NCI-H1930 (cell line): ENCODE measurements at regions not wholly inside any gene's neighbourhood (a gene's known extent, or its start where the extent isn't known, plus 50 kb on each side); places are given as distances from the start of the nearest gene placed in this dataset.

Source experiments
- DNase-seq, 2 experiments: peaks; one replicate each; lab custom pipeline; 2025; lab: John Stamatoyannopoulos, UW

GRCh38 chr7:88700725-88701124 lies 58.8 kb upstream of the ZNF804B start:
- DNase-seq, result no peak

- DNase-seq, result no peak
These were observed 65.3 kb upstream of the ZNF804B start for GRCh38 chr7:88694207-88694606.

DNA sequence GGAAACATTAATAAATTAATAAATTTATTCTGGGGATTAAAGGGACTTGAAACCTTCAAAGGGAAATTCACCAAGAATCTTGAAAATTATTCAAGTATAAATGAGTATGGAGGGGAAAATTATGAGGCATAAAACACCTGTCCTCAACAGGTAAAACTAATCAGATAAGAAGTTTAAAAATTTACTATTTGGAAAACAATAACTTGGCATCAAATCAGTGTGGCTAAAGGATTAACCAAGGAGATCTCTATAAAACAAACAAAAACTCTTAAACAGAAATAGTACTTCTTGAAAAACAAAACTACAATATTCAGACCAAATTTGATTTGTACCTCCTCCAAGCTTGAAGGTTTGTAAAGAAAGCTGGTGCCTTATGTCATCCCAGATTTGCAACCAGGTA lies 66.4 kb upstream of the ZNF804B start:
- no peak for DNase-seq

GRCh38 chr7:88692493-88692892 lies 67.0 kb upstream of the ZNF804B start:
- no peak for DNase-seq

DNA sequence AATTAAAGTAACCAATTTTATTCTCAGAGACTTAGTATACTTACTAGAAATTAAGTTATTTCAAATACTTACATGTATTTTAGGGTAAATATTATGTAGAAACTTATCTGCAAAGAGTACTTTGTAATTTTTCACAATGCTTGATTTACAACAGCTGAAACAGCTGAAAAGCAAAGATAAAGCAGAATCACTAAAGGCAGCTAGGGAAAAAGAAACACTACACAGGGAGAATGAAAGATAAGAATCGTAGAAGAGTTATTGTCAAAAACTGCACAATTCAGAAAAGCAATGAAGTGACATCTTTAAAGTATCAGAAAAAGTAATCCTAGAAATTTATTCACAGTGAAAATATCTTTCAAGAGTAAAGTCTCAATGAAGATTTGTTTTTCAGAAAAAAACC lies 69.7 kb upstream of the ZNF804B start:
- DNase-seq, result no peak

- DNase-seq, result no peak
These were observed 71.3 kb upstream of the ZNF804B start for GRCh38 chr7:88688222-88688621.

- DNase-seq, result no peak
These were observed 72.9 kb upstream of the ZNF804B start for GRCh38 chr7:88686468-88687229.

GRCh38 chr7:88681682-88682081 lies 77.8 kb upstream of the ZNF804B start:
- no peak for DNase-seq

GRCh38 chr7:88670536-88670935 lies 89.0 kb upstream of the ZNF804B start:
- DNase-seq, result no peak

DNA sequence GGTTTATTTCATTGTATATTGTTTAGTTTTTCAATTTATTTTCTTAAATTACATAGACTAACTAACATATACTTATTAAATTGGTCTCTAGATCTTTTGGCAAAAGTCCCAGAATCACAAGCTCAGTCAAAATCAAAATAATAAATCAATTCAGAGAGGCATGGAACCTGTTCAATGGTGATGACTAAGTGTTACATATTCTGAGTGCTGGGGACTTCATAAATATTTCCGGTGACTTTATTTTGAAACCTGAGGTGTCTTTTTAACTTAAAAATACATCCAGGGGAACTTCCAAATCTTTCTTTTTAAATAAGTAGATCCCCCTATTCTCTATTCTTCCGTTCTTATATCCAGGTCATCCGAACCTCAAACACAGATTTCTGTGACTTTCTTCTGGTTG lies 89.6 kb upstream of the ZNF804B start:
- DNase-seq, result no peak

DNA sequence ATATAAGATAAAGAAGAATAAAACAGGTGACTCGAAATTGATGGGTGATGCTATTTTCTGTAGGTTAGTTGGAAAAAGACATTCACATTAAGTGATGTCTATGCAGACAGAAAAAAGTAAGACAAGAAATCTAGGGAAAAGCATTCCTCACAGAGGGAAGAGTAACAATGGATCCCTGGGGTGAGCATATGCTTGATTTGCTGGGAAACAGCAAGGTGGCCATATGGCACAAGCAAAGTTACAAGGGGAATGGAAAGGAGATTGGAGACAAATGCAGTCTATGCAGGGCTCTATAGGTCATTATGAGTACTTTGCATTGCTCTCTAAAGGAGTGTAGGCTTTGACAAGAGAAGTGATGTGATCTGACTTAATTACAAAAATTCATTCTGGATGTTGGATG lies 90.9 kb upstream of the ZNF804B start:
- no peak for DNase-seq

GRCh38 chr7:88666626-88667025 lies 92.9 kb upstream of the ZNF804B start:
- no peak for DNase-seq

GRCh38 chr7:88665892-88666514 lies 93.5 kb upstream of the ZNF804B start:
- DNase-seq, result no peak

- no peak for DNase-seq
These were observed 94.8 kb upstream of the ZNF804B start for GRCh38 chr7:88664630-88665233.

- DNase-seq, result no peak
These were observed 97.6 kb upstream of the ZNF804B start for GRCh38 chr7:88661921-88662320.

DNA sequence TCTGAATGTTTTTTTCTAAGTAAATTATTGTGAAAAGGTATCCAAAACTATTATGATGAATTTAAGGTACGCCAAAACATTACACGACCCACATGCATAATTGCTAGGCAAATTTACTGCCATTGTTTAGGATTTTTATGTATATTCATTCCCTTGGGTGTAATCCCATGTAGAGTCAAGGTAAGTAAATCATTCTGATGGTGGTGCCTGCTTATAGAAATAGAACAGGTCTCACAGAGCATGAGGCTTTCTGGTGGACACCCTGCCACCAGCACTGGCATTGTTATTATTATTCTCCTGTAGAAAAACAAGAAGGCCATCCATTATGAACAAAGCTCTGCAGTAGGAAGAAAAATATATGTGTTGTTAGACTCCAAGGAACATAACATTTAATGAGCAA lies 111.7 kb upstream of the ZNF804B start:
- peak in 1 of 2 experiments; percentile 26 for DNase-seq

GRCh38 chr7:88638583-88638982 lies 120.9 kb upstream of the ZNF804B start:
- no peak for DNase-seq

GRCh38 chr7:88637795-88638194 lies 121.7 kb upstream of the ZNF804B start:
- DNase-seq, result no peak

DNA sequence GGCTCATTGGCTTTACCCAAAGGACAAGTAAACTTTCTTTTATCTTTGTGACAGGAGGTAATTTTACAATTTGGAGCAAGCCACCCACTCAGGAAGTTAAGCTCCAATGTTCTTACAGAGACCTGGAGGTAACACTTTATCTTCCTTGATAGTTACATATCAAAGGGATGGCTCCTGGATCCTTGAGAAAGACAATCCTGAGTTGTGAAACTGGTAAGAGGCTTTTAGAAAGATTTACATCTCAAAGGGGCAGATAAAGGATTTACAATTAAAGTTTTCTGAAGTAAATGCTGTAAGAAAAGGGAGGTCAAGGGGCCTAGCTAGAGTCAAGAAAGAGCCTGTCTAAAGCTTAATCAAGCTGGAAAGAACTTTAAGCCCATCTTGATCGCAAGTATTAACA lies 124.4 kb upstream of the ZNF804B start:
- DNase-seq, result no peak

GRCh38 chr7:88629559-88629958 lies 129.9 kb upstream of the ZNF804B start:
- DNase-seq, result no peak

DNA sequence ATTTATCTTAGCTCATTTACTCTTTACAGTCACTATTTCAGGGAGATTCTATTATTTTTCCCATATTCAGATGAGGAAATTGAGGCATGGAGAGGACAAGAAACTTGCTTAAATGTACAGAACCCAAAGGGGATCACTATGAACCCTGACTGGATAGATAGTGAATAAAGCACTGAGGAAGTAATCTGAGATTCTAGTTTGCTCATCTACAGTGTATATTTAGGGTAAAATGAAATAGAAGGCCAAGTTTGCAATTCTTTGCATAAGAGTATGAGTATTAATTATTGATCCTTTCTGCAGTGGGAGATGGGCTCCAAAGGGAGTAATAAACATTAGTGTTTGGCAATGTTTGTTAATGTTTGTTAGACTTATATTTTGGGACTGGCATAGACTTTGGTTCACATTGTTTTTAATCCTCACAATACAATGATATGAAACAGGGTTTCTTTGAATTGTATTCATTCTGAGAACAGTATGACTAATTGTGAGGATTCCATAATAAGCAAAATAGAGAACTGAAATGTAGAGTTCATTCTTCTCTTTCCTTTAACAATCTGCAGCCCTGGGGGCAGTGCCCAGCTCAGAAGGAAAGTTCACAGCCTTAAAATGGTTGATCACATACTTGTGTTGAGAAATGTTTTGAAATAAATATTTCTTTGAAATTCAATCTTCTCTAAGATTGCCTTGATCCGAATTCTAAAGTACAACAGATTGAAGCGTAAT lies 131.0 kb upstream of the ZNF804B start:
- no peak for DNase-seq

GRCh38 chr7:88617185-88617584 lies 142.3 kb upstream of the ZNF804B start:
- DNase-seq, result no peak

- no peak for DNase-seq
These were observed 144.2 kb upstream of the ZNF804B start for GRCh38 chr7:88615336-88615735.
